H1 (cell line): ENCODE measurements at regions not wholly inside any gene's neighbourhood (a gene's known extent, or its start where the extent isn't known, plus 50 kb on each side); places are given as distances from the start of the nearest gene placed in this dataset.

Source experiments
- BCL11A ChIP-seq, 2 experiments: IDR thresholded peaks; one replicate each; pipeline ENCODE4 v1.6.1; 2011; ENCODE audit warnings: low read depth in 2 of 2, low read length in 2 of 2, mild to moderate bottlenecking in 2 of 2
- BRCA1 ChIP-seq: IDR thresholded peaks from 2 replicates; pipeline ENCODE4 v1.6.1; 2012; ENCODE audit warnings: low read depth, low read length, improper control_type of control experiment
- TF ChIP-seq, protein P1 (sequence below), 3 experiments: IDR thresholded peaks; 1 replicate in 2 of 3; 2 replicates in 1 of 3; pipeline versions ENCODE4 v1.5.1 to v1.6.1; 2011; ENCODE audit warnings: low read length in 3 of 3, mild to moderate bottlenecking in 3 of 3, inconsistent platforms in 2 of 3, low read depth in 1 of 3, moderate library complexity in 1 of 3; ENCODE audit not compliant: insufficient read depth in 1 of 3; ENCODE audit errors: control extremely low read depth in 1 of 3

DNA sequence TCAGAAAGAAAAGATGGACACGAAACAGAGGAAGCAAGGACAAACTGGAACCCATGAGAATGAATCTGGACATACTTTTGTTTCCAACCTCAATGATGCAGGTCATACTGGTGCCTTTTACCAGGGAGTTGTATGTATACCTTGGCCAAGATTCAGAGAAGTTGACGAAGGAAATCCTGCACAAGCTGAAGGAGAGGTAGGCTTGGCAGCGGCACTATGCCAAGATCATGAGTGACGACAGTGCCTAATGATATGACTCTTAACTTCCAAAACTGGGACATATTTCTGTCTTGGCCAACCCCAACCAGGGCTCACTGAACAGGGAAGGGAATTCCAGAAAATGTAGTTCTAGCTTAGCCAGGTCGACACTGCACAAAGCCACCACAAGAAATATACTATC lies 149.2 kb upstream of the SLCO3A1 start (continued):
- no peak for TF ChIP-seq BCL11A (IDR thresholded peaks at IDR 0.05; ENCODE audit: low read depth in 2 of 2, low read length in 2 of 2)
- TF ChIP-seq BRCA1: no peak
- TF ChIP-seq, protein P1, sequence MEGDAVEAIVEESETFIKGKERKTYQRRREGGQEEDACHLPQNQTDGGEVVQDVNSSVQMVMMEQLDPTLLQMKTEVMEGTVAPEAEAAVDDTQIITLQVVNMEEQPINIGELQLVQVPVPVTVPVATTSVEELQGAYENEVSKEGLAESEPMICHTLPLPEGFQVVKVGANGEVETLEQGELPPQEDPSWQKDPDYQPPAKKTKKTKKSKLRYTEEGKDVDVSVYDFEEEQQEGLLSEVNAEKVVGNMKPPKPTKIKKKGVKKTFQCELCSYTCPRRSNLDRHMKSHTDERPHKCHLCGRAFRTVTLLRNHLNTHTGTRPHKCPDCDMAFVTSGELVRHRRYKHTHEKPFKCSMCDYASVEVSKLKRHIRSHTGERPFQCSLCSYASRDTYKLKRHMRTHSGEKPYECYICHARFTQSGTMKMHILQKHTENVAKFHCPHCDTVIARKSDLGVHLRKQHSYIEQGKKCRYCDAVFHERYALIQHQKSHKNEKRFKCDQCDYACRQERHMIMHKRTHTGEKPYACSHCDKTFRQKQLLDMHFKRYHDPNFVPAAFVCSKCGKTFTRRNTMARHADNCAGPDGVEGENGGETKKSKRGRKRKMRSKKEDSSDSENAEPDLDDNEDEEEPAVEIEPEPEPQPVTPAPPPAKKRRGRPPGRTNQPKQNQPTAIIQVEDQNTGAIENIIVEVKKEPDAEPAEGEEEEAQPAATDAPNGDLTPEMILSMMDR (IDR thresholded peaks at IDR 0.05; ENCODE audit: control extremely low read depth in 1 of 3, insufficient read depth in 1 of 3, low read depth in 1 of 3, low read length in 3 of 3): no peak
- TF ChIP-seq, all 59 proteins: peak for 0
